ENCODE measurements at regions not wholly inside any gene's neighbourhood (a gene's known extent, or its start where the extent isn't known, plus 50 kb on each side); places are given as distances from the start of the nearest gene placed in this dataset.
A peak's percentile ranks its signal among the peaks of the same experiment; 100 is the strongest.

- DNase-seq = no peak
These were observed 138.4 kb upstream of the ZNF462 start for GRCh38 chr9:106724566-106724965.

GRCh38 chr9:106726070-106726815 is 136.7 kb upstream of the ZNF462 start:
- no peak for DNase-seq

- no peak for DNase-seq
These were observed 135.0 kb upstream of the ZNF462 start for GRCh38 chr9:106727969-106728368.

GRCh38 chr9:106728860-106729259 is 134.1 kb upstream of the ZNF462 start:
- DNase-seq = no peak

GRCh38 chr9:106731910-106732309 is 131.1 kb upstream of the ZNF462 start:
- no peak for DNase-seq

GRCh38 chr9:106733828-106734380 is 129.1 kb upstream of the ZNF462 start:
- DNase-seq = no peak

- no peak for DNase-seq
These were observed 125.5 kb upstream of the ZNF462 start for GRCh38 chr9:106737516-106737915.

- DNase-seq = no peak
These were observed 124.9 kb upstream of the ZNF462 start for GRCh38 chr9:106738109-106738508.

- DNase-seq = peak; percentile 39
These were observed 117.5 kb upstream of the ZNF462 start for GRCh38 chr9:106745457-106745856.

- no peak for DNase-seq
These were observed 117.1 kb upstream of the ZNF462 start for GRCh38 chr9:106745876-106746275.

- DNase-seq = no peak
These were observed 111.3 kb upstream of the ZNF462 start for GRCh38 chr9:106751681-106752080.

GRCh38 chr9:106752581-106752980 is 110.4 kb upstream of the ZNF462 start:
- no peak for DNase-seq

GRCh38 chr9:106753155-106753671 is 109.8 kb upstream of the ZNF462 start:
- DNase-seq = no peak

GRCh38 chr9:106755736-106756135 is 107.2 kb upstream of the ZNF462 start:
- DNase-seq = no peak

GRCh38 chr9:106757514-106757913 is 105.5 kb upstream of the ZNF462 start:
- DNase-seq = no peak

GRCh38 chr9:106758911-106759310 is 104.1 kb upstream of the ZNF462 start:
- DNase-seq = no peak

- DNase-seq = no peak
These were observed 101.5 kb upstream of the ZNF462 start for GRCh38 chr9:106761493-106761892.

- no peak for DNase-seq
These were observed 96.3 kb upstream of the ZNF462 start for GRCh38 chr9:106766616-106767015.

GRCh38 chr9:106769331-106769730 is 93.6 kb upstream of the ZNF462 start:
- no peak for DNase-seq

GRCh38 chr9:106771608-106772007 is 91.4 kb upstream of the ZNF462 start:
- DNase-seq = no peak

GRCh38 chr9:106772523-106773290 is 90.3 kb upstream of the ZNF462 start:
- DNase-seq = no peak

- DNase-seq = no peak
These were observed 89.2 kb upstream of the ZNF462 start for GRCh38 chr9:106773750-106774149.

- no peak for DNase-seq
These were observed 87.0 kb upstream of the ZNF462 start for GRCh38 chr9:106775960-106776359.

- no peak for DNase-seq
These were observed 83.2 kb upstream of the ZNF462 start for GRCh38 chr9:106779796-106780195.

Data from fibroblast of skin of right quadriceps (primary cell).